A673 (cell line): ENCODE measurements at regions not wholly inside any gene's neighbourhood (a gene's known extent, or its start where the extent isn't known, plus 50 kb on each side); places are given as distances from the start of the nearest gene placed in this dataset.

Source experiments
- BruUV-seq: library from RNA; stranded (reverse); fragments of 400-500 nt; replicated peaks from 2 replicates; lab custom pipeline; 2021; lab: Mats Ljungman, UMichigan
- CTCF ChIA-PET: fragments of 300-600 bp; sonication (Branson Sonifier 250); formaldehyde crosslinking; loops from one replicate; lab custom pipeline; 2022; ENCODE audit warnings: antibody characterized with exemption; lab: Charles Lee
- POLR2A ChIA-PET: fragments of 300-600 bp; sonication (Branson Sonifier 250); formaldehyde crosslinking; loops from one replicate; lab custom pipeline; 2022; ENCODE audit warnings: antibody characterized with exemption; ENCODE audit not compliant: low non-redundant PET; lab: Charles Lee
- DNase-seq: peaks from one replicate; pipeline ENCODE4 v3.0.0-alpha.2; 2015; ENCODE audit warnings: low spot score
- H3K27ac ChIP-seq: fragments of 200-600 bp; sonication (generic); 2 replicates; pipeline ENCODE4 v1.5.1; 2016; ENCODE audit warnings: mixed run types, low read depth, mild to moderate bottlenecking, mixed read lengths, antibody characterized with exemption, low read length; ENCODE audit not compliant: poor library complexity, severe bottlenecking
- H3K27me3 ChIP-seq: fragments of 200-600 bp; sonication (generic); replicated peaks from 2 replicates; pipeline ENCODE4 v1.6.1; 2017; ENCODE audit warnings: mixed run types, low read depth, mild to moderate bottlenecking, mixed read lengths, antibody characterized with exemption, low read length; ENCODE audit not compliant: insufficient read depth, poor library complexity
- H3K36me3 ChIP-seq: fragments of 200-600 bp; sonication (generic); 2 replicates; pipeline ENCODE4 v1.6.1; 2016; ENCODE audit warnings: mixed run types, mild to moderate bottlenecking, mixed read lengths, antibody characterized with exemption, low read length; ENCODE audit not compliant: insufficient read depth, poor library complexity, severe bottlenecking
- H3K4me1 ChIP-seq: fragments of 200-600 bp; sonication (generic); 2 replicates; pipeline ENCODE4 v1.6.1; 2017; ENCODE audit warnings: mixed run types, mild to moderate bottlenecking, mixed read lengths, antibody characterized with exemption, low read length; ENCODE audit not compliant: insufficient read depth, poor library complexity, severe bottlenecking
- H3K4me3 ChIP-seq: fragments of 200-600 bp; sonication (generic); 2 replicates; pipeline ENCODE4 v1.5.1; 2016; ENCODE audit warnings: low read depth, mixed run types, mild to moderate bottlenecking, mixed read lengths, low read length; ENCODE audit not compliant: poor library complexity, severe bottlenecking
- H3K9me3 ChIP-seq: fragments of 200-600 bp; sonication (generic); 2 replicates; pipeline ENCODE4 v1.6.1; 2016; ENCODE audit warnings: mixed run types, low read depth, mild to moderate bottlenecking, mixed read lengths, antibody characterized with exemption, low read length; ENCODE audit not compliant: poor library complexity, severe bottlenecking
- CTCF ChIP-seq: fragments of 300-800, 200-600 bp; sonication (generic); conservative IDR thresholded peaks from 2 replicates; pipeline ENCODE4 v1.5.1; 2017; ENCODE audit warnings: low read depth, mild to moderate bottlenecking, antibody characterized with exemption, low read length, moderate library complexity, mixed read lengths
- EZH2 ChIP-seq: fragments of 200-600 bp; sonication (generic); IDR thresholded peaks from 2 replicates; pipeline ENCODE4 v1.6.1; 2017; ENCODE audit warnings: borderline replicate concordance, low read depth, mild to moderate bottlenecking, mixed read lengths, antibody characterized with exemption, low read length; ENCODE audit not compliant: poor library complexity, severe bottlenecking
- intact Hi-C: fragments of 100-400 bp; cut with micrococcal nuclease; formaldehyde crosslinking; loops from one replicate; pipeline ENCODE4 v1.10.0; 2022; ENCODE audit not compliant: unreplicated experiment

- no peak for TF ChIP-seq CTCF
- no peak for TF ChIP-seq EZH2
- ChIA-PET CTCF (no interaction called here), POLR2A (no interaction called here)
- no TSS peak for BruUV-seq
- DNase-seq = no peak
- Histone ChIP-seq H3K36me3 (no peaks in the 10 kb centered on the region), H3K4me1 (peaks cover 30% of the 10 kb centered on the region), H3K27me3 (no peaks in the 10 kb centered on the region), H3K9me3 (peaks cover 10% of the 10 kb centered on the region), H3K27ac (no peak overlapping the region), H3K4me3 (no peak overlapping the region)
- intact Hi-C loops = no loop called here
These were observed 606.0 kb downstream of the HDGFL1 start for GRCh38 chr6:23175391-23175790.

GRCh38 chr6:23176471-23176870, 607.1 kb downstream of the HDGFL1 start:
- CTCF ChIA-PET = no interaction called here
- intact Hi-C loops = no loop called here

GRCh38 chr6:23176883-23177282, 607.5 kb downstream of the HDGFL1 start:
- no peaks in the 10 kb centered on the region for H3K27me3 ChIP-seq
- TF ChIP-seq EZH2 = no peak
- peak; percentile 53 for TF ChIP-seq CTCF
- DNase-seq = peak; percentile 36
- CTCF ChIA-PET = no interaction called here
- no peaks in the 10 kb centered on the region for H3K36me3 ChIP-seq
- no peak overlapping the region for H3K27ac ChIP-seq
- BruUV-seq = no TSS peak
- intact Hi-C loops = no loop called here
- POLR2A ChIA-PET = no interaction called here
- H3K9me3 ChIP-seq = peaks cover 7% of the 10 kb centered on the region
- H3K4me3 ChIP-seq = no peak overlapping the region
- H3K4me1 ChIP-seq = peaks cover 41% of the 10 kb centered on the region

More at GRCh38 chr6:23176471-23176870, 607.1 kb downstream of the HDGFL1 start:
- H3K9me3 ChIP-seq = peaks cover 10% of the 10 kb centered on the region
- POLR2A ChIA-PET = no interaction called here
- H3K27me3 ChIP-seq = no peaks in the 10 kb centered on the region
- TF ChIP-seq EZH2 = no peak
- TF ChIP-seq CTCF = no peak
- H3K36me3 ChIP-seq = no peaks in the 10 kb centered on the region
- BruUV-seq = no TSS peak
- no peak overlapping the region for H3K27ac ChIP-seq
- peaks cover 36% of the 10 kb centered on the region for H3K4me1 ChIP-seq
- no peak for DNase-seq
- H3K4me3 ChIP-seq = no peak overlapping the region
